ENCODE measurements at regions not wholly inside any gene's neighbourhood (a gene's known extent, or its start where the extent isn't known, plus 50 kb on each side); places are given as distances from the start of the nearest gene placed in this dataset.
A peak's percentile ranks its signal among the peaks of the same experiment; 100 is the strongest.

DNA sequence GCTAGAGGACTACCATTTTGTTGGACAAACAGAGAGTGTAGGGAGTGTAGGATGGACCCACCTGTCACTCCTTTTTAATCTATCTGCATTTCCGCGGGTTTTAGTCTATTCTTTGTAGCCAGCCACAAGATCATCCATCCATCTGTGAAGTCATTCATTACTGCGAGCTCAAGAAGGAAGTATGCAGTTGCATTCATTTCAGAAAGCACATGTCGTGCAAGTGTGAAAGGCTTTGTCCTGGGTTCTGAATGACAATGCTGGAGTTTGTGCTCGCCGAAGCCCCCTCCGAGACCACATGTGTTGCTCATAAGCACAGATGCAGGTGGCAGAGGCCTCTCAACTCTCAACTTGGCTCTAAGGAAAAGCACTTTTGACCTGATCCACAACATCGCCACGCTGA is 70.3 kb upstream of the BASP1 start:
- Histone ChIP-seq H3K9ac (ENCODE audit: insufficient read length, low read depth) (no peak overlapping the region), H3K27me3 (ENCODE audit: insufficient read depth, insufficient read length) (no peaks in the 10 kb centered on the region), H3K9me3 (ENCODE audit: insufficient read depth, low read length) (no peaks in the 10 kb centered on the region), H3K4me1 (ENCODE audit: insufficient read depth, insufficient read length) (peaks cover 1% of the 10 kb centered on the region), H3K4me3 (ENCODE audit: insufficient read length, low read depth) (no peak overlapping the region), H3K36me3 (ENCODE audit: insufficient read depth, insufficient read length, low read length) (no peaks in the 10 kb centered on the region)
- DNase-seq (ENCODE audit: low read depth, low spot score): no peak
- no peak for TF ChIP-seq ZNF274 (IDR thresholded peaks at IDR 0.05; ENCODE audit: low read depth, low read length)
- TF ChIP-seq YY1 (IDR thresholded peaks at IDR 0.05; ENCODE audit: insufficient read depth, insufficient read length): no peak
- no peak for TF ChIP-seq SUZ12 (IDR thresholded peaks at IDR 0.05; ENCODE audit: extremely low read depth, insufficient read depth, insufficient read length)

DNA sequence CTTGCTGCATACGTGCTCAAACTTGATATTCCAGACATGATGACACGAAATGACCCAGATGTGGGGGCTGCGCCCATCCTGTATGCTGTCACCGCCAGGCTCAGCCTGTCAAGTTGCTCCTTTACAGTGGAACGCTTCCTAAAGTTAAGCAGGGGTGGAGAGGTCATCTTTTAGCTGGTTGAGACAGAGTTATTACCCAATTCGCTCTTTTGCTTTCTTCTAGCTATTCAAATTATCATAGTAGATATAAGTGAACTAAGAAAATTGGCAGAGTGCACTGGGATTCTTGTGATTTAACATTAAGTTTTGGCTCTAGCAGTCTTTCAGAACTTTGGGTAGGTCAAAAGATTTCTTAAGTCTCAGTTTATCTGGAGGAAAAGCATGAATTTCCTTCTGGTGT is 69.8 kb upstream of the BASP1 start:
- Histone ChIP-seq H3K9ac (ENCODE audit: insufficient read length, low read depth) (no peak overlapping the region), H3K4me3 (ENCODE audit: insufficient read length, low read depth) (no peak overlapping the region), H3K36me3 (ENCODE audit: insufficient read depth, insufficient read length, low read length) (no peaks in the 10 kb centered on the region), H3K27me3 (ENCODE audit: insufficient read depth, insufficient read length) (no peaks in the 10 kb centered on the region), H3K9me3 (ENCODE audit: insufficient read depth, low read length) (no peaks in the 10 kb centered on the region), H3K4me1 (ENCODE audit: insufficient read depth, insufficient read length) (peaks cover 1% of the 10 kb centered on the region)
- no peak for DNase-seq (ENCODE audit: low read depth, low spot score)
- no peak for TF ChIP-seq SUZ12 (IDR thresholded peaks at IDR 0.05; ENCODE audit: extremely low read depth, insufficient read depth, insufficient read length)
- no peak for TF ChIP-seq YY1 (IDR thresholded peaks at IDR 0.05; ENCODE audit: insufficient read depth, insufficient read length)
- no peak for TF ChIP-seq ZNF274 (IDR thresholded peaks at IDR 0.05; ENCODE audit: low read depth, low read length)

DNA sequence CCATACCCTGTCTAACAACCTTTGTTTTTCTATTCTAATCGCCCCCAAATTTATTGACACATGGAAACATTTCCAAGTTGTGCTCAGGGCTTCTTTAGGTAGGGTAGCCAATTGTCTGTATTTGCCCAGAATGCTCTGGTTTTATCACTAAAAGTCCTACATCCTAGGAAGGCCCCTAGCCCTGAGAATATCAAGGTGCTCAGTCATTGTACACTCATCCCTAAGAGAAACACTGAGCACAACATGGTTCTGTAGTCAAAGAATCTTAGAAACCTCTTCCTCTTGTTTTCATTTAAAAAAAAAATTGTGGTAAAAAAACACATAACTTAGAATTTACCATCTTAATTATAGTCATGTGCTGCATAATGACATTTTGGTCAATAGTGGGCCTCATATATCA is 69.0 kb upstream of the BASP1 start:
- Histone ChIP-seq H3K4me3 (ENCODE audit: insufficient read length, low read depth) (no peak overlapping the region), H3K9ac (ENCODE audit: insufficient read length, low read depth) (no peak overlapping the region), H3K9me3 (ENCODE audit: insufficient read depth, low read length) (no peaks in the 10 kb centered on the region), H3K4me1 (ENCODE audit: insufficient read depth, insufficient read length) (peaks cover 1% of the 10 kb centered on the region), H3K27me3 (ENCODE audit: insufficient read depth, insufficient read length) (no peaks in the 10 kb centered on the region), H3K36me3 (ENCODE audit: insufficient read depth, insufficient read length, low read length) (no peaks in the 10 kb centered on the region)
- no peak for DNase-seq (ENCODE audit: low read depth, low spot score)
- TF ChIP-seq ZNF274 (IDR thresholded peaks at IDR 0.05; ENCODE audit: low read depth, low read length) (no peak), YY1 (IDR thresholded peaks at IDR 0.05; ENCODE audit: insufficient read depth, insufficient read length) (no peak), SUZ12 (IDR thresholded peaks at IDR 0.05; ENCODE audit: extremely low read depth, insufficient read depth, insufficient read length) (no peak)

DNA sequence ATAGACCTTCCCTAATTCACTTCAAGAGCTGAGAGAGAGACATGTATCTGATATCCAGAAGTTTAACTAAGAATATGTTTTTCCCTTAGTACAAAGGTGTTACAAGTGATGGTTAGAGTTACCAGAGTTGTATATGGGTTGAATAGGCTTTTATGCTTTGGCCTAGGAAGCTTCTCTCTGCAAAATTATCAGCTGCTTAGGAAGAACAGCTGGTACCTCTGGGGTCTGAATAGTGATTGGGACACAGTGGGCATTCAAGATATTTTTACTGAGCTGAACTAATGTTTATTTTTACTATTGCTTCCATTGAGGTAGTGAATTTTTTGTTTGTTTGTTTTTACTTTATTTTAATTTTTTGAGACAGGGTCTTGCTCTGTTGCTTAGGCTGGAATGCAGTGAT is 67.6 kb upstream of the BASP1 start:
- H3K9ac ChIP-seq (ENCODE audit: insufficient read length, low read depth): no peak overlapping the region
- no peaks in the 10 kb centered on the region for H3K36me3 ChIP-seq (ENCODE audit: insufficient read depth, insufficient read length, low read length)
- H3K4me1 ChIP-seq (ENCODE audit: insufficient read depth, insufficient read length): peaks cover 1% of the 10 kb centered on the region
- no peak for DNase-seq (ENCODE audit: low read depth, low spot score)
- H3K4me3 ChIP-seq (ENCODE audit: insufficient read length, low read depth): no peak overlapping the region
- no peak for TF ChIP-seq ZNF274 (IDR thresholded peaks at IDR 0.05; ENCODE audit: low read depth, low read length)
- TF ChIP-seq YY1 (IDR thresholded peaks at IDR 0.05; ENCODE audit: insufficient read depth, insufficient read length): no peak
- no peak for TF ChIP-seq SUZ12 (IDR thresholded peaks at IDR 0.05; ENCODE audit: extremely low read depth, insufficient read depth, insufficient read length)
- no peaks in the 10 kb centered on the region for H3K27me3 ChIP-seq (ENCODE audit: insufficient read depth, insufficient read length)
- no peaks in the 10 kb centered on the region for H3K9me3 ChIP-seq (ENCODE audit: insufficient read depth, low read length)

DNA sequence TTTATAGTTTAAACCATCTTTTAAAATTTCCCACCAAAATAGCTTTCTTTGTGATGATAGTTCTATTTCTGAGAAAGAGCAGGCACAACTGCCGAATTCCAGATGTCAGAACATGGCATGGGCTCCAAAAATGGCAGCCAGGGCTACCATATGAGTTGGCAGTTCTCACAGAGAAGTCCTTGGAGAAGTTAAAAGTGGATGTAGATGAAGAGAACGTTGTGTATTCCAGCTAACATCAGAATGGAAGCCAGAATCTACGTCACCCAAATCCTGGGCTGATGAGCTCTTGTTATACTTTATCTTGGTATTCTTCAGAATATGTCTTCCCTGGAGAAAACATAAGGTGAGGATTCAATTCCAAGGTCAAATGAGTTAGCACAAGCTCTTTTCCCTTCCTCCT is 66.9 kb upstream of the BASP1 start:
- H3K27me3 ChIP-seq (ENCODE audit: insufficient read depth, insufficient read length): no peaks in the 10 kb centered on the region
- H3K9ac ChIP-seq (ENCODE audit: insufficient read length, low read depth): no peak overlapping the region
- H3K36me3 ChIP-seq (ENCODE audit: insufficient read depth, insufficient read length, low read length): no peaks in the 10 kb centered on the region
- TF ChIP-seq SUZ12 (IDR thresholded peaks at IDR 0.05; ENCODE audit: extremely low read depth, insufficient read depth, insufficient read length) (no peak), ZNF274 (IDR thresholded peaks at IDR 0.05; ENCODE audit: low read depth, low read length) (no peak), YY1 (IDR thresholded peaks at IDR 0.05; ENCODE audit: insufficient read depth, insufficient read length) (no peak)
- H3K4me3 ChIP-seq (ENCODE audit: insufficient read length, low read depth): no peak overlapping the region
- H3K4me1 ChIP-seq (ENCODE audit: insufficient read depth, insufficient read length): peaks cover 1% of the 10 kb centered on the region
- H3K9me3 ChIP-seq (ENCODE audit: insufficient read depth, low read length): no peaks in the 10 kb centered on the region
- DNase-seq (ENCODE audit: low read depth, low spot score): no peak

DNA sequence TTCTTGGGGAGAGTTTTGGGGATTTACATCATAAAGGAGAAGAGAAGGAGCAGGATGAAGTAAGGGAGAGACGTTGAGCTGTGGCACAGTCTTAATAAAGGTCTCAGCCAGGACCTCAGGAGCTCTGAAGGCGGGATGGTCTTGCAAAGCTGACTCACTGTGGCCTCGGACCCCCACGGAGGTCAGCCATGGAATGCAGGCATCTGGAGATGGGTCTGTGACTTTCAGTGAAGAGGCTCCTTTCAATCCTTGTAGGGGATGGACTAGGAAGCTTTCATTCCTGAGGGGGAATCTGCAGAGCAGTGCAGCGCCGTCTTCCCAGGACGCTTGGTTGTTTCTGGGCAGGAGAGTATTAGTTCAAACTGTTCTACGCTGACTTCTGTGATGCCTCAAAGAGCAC is 65.7 kb upstream of the BASP1 start:
- peaks cover 1% of the 10 kb centered on the region for H3K4me1 ChIP-seq (ENCODE audit: insufficient read depth, insufficient read length)
- no peak overlapping the region for H3K9ac ChIP-seq (ENCODE audit: insufficient read length, low read depth)
- no peaks in the 10 kb centered on the region for H3K36me3 ChIP-seq (ENCODE audit: insufficient read depth, insufficient read length, low read length)
- no peaks in the 10 kb centered on the region for H3K9me3 ChIP-seq (ENCODE audit: insufficient read depth, low read length)
- no peak overlapping the region for H3K4me3 ChIP-seq (ENCODE audit: insufficient read length, low read depth)
- DNase-seq (ENCODE audit: low read depth, low spot score): peak; percentile 57
- no peaks in the 10 kb centered on the region for H3K27me3 ChIP-seq (ENCODE audit: insufficient read depth, insufficient read length)
- TF ChIP-seq YY1 (IDR thresholded peaks at IDR 0.05; ENCODE audit: insufficient read depth, insufficient read length): no peak
- TF ChIP-seq ZNF274 (IDR thresholded peaks at IDR 0.05; ENCODE audit: low read depth, low read length): no peak
- TF ChIP-seq SUZ12 (IDR thresholded peaks at IDR 0.05; ENCODE audit: extremely low read depth, insufficient read depth, insufficient read length): no peak

DNA sequence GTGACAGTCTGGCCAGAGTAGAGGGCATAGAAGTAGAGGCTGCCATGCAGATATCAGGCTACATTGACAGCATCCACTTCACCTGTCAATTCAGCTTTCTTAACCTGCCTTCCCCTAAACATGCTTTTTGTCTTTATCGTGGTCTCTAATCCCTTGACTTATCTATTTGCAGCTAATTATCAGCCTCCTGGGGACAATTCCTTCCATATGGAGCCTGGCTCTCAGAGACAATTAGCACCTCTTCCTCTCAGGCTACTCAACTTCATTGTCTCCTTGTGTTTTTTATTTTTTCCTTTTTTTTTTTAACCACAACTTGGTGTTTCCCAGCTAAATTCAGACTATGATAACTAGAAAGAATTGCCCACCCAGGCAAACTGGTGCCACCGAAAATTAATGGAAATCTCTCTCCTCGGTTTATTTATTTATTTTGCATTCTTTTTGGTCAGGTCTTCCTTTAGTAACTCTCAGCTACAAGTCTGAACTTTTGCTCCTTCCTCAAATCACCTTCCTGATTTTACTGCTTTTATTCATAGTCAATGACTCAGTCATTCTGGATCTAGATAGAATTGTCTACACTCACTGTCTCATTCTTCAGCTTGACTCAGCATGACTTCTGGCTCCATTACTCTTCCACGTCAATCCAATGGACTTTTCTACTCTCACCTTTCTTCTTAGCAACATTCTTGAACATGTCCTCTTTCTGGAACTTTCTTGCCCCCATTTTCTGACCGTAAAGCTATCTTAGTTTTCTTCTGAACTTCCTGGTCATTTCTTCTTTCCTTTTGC is 63.0 kb upstream of the BASP1 start:
- Histone ChIP-seq H3K27me3 (ENCODE audit: insufficient read depth, insufficient read length) (no peaks in the 10 kb centered on the region), H3K9me3 (ENCODE audit: insufficient read depth, low read length) (peaks cover 8% of the 10 kb centered on the region; the same call in 1 of the 2 replicates), H3K4me3 (ENCODE audit: insufficient read length, low read depth) (no peak overlapping the region), H3K36me3 (ENCODE audit: insufficient read depth, insufficient read length, low read length) (no peaks in the 10 kb centered on the region), H3K9ac (ENCODE audit: insufficient read length, low read depth) (no peak overlapping the region), H3K4me1 (ENCODE audit: insufficient read depth, insufficient read length) (no peaks in the 10 kb centered on the region)
- DNase-seq (ENCODE audit: low read depth, low spot score): no peak
- TF ChIP-seq SUZ12 (IDR thresholded peaks at IDR 0.05; ENCODE audit: extremely low read depth, insufficient read depth, insufficient read length) (no peak), YY1 (IDR thresholded peaks at IDR 0.05; ENCODE audit: insufficient read depth, insufficient read length) (no peak), ZNF274 (IDR thresholded peaks at IDR 0.05; ENCODE audit: low read depth, low read length) (no peak)
